Mucosa of descending colon (tissue), 3 donors: ENCODE measurements at regions not wholly inside any gene's neighbourhood (a gene's known extent, or its start where the extent isn't known, plus 50 kb on each side); places are given as distances from the start of the nearest gene placed in this dataset.

Experiments used
- ATAC-seq: fragments of 200-7000 bp; cut with Tn5 transposase; one replicate; pipeline ENCODE4 v1.9.1; 2020; ENCODE audit warnings: mild to moderate bottlenecking, moderate library complexity
- DNase-seq, 3 donors: peaks; one replicate each; pipeline ENCODE4 v3.0.0-alpha.2; 2020
- H3K36me3 ChIP-seq: fragments of 200-600 bp; one replicate; pipeline ENCODE4 v1.8.0; 2021; ENCODE audit warnings: low read depth, mild to moderate bottlenecking
- H3K4me1 ChIP-seq: fragments of 200-600 bp; one replicate; pipeline ENCODE4 v1.8.0; 2021; ENCODE audit warnings: low read depth, mild to moderate bottlenecking
- H3K4me3 ChIP-seq: fragments of 200-600 bp; one replicate; pipeline ENCODE4 v1.8.0; 2021; ENCODE audit warnings: mild to moderate bottlenecking
- H3K9me3 ChIP-seq: fragments of 200-600 bp; one replicate; pipeline ENCODE4 v1.8.0; 2021; ENCODE audit warnings: mild to moderate bottlenecking
- intact Hi-C, 2 donors: fragments of 100-400 bp; cut with DNase I in 1 of 2; cut with micrococcal nuclease in 1 of 2; formaldehyde crosslinking; loops; one replicate each; pipeline versions ENCODE4 v1.11.0 to v1.11.1; 2022; cut with DNase I, micrococcal nuclease
- TF ChIP-seq, protein P1 (sequence below): fragments of 200-600 bp; IDR thresholded peaks from one replicate; pipeline ENCODE4 v1.8.0; 2022; ENCODE audit warnings: antibody characterized with exemption, mild to moderate bottlenecking
- donor health status: DM: no; HTN: no; CAD: no; lungs with moderate emphysema.
- donor health status: DM: no; HTN: no; CAD: no.
- donor health status: DM: no; HTN: yes; CAD: no.

DNA sequence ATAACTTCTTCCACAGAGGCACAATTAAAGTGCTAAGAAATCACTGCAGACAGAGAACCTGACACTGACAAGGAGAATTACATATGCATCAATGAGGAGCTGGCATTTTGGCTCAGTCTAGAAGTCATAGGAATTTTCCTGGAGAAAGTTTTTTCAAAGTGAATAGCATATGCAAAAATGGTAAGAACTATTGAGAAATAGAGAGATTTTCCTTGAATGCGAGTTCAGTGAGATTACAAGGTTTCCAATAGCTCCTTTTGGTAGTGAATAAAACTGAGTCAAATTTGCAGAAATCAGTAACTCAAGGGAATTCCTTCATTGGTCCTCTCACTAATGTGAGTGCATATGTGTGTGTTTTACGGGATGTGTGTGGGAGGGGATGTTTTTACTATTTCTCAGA lies 557.5 kb downstream of the PPARGC1A start:
- Histone ChIP-seq H3K36me3 (no peaks in the 10 kb centered on the region), H3K9me3 (no peaks in the 10 kb centered on the region), H3K4me1 (no peaks in the 10 kb centered on the region), H3K4me3 (no peak overlapping the region)
- DNase-seq (no peak), ATAC-seq (no peak)
- intact Hi-C loops = no loop called here
- TF ChIP-seq, protein P1, sequence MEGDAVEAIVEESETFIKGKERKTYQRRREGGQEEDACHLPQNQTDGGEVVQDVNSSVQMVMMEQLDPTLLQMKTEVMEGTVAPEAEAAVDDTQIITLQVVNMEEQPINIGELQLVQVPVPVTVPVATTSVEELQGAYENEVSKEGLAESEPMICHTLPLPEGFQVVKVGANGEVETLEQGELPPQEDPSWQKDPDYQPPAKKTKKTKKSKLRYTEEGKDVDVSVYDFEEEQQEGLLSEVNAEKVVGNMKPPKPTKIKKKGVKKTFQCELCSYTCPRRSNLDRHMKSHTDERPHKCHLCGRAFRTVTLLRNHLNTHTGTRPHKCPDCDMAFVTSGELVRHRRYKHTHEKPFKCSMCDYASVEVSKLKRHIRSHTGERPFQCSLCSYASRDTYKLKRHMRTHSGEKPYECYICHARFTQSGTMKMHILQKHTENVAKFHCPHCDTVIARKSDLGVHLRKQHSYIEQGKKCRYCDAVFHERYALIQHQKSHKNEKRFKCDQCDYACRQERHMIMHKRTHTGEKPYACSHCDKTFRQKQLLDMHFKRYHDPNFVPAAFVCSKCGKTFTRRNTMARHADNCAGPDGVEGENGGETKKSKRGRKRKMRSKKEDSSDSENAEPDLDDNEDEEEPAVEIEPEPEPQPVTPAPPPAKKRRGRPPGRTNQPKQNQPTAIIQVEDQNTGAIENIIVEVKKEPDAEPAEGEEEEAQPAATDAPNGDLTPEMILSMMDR = no peak

- TF ChIP-seq, protein P1 = no peak
- DNase-seq (no peak), ATAC-seq (no peak)
- H3K4me3 ChIP-seq = no peak overlapping the region
- no peaks in the 10 kb centered on the region for H3K36me3 ChIP-seq
- intact Hi-C loops = no loop called here
- no peaks in the 10 kb centered on the region for H3K4me1 ChIP-seq
- H3K9me3 ChIP-seq = no peaks in the 10 kb centered on the region
These were observed 562.7 kb downstream of the PPARGC1A start for GRCh38 chr4:23327120-23327519.

DNA sequence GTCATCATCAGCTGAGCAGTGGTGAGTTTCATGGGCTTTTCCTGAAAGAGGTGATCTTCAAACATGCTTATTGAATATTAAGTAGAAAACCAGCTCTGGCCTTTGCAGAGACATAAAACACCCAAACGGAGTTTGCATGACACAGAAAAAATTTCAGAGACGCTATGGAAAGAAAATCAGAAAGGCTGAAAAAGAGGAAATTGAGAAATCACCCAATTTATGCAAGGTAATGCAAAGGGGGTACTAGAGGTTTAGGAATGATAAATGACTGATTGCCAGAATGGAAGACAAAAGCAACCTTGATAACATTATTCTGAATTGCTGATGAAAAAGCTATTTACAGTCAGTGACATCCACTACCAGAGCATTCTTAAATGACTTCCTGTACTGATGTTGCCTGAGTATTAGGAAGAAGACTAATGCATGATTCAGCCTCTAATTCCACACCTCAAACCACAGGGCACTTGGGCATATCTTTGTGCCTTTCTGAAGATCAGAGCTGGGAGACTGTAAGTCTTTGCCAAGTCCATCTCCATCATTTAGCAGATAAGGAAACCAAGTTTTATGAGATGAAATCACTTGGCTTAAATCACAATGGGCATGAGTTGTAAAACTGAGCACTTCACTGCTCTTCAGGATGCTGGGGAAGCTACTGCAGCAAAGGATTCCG lies 565.7 kb downstream of the PPARGC1A start:
- DNase-seq (no peak), ATAC-seq (no peak)
- H3K4me1 ChIP-seq = no peaks in the 10 kb centered on the region
- H3K9me3 ChIP-seq = no peaks in the 10 kb centered on the region
- H3K4me3 ChIP-seq = no peak overlapping the region
- TF ChIP-seq, protein P1 = no peak
- no peaks in the 10 kb centered on the region for H3K36me3 ChIP-seq
- intact Hi-C loops = no loop called here

DNA sequence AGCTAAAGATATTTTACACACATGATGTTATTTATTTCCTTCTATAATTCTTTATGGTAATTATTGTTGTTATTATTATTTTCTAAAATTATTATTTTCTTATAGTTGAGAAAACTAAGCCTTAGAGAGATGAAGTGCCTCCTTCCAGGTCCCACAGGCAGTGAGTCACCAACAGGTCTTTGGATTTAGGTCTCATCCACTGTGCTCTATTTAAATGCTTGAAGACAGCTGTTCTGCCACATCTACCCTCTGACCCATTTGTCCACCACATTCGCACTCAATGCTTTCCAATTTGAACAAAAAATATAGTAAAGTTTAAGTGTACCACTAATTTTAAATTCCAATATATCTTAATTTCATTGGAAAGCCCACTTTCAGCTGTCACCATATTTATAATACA lies 566.4 kb downstream of the PPARGC1A start:
- TF ChIP-seq, protein P1 = no peak
- Histone ChIP-seq H3K4me1 (no peaks in the 10 kb centered on the region), H3K9me3 (no peaks in the 10 kb centered on the region), H3K36me3 (no peaks in the 10 kb centered on the region), H3K4me3 (no peak overlapping the region)
- intact Hi-C loops = no loop called here
- DNase-seq = no peak
- no peak for ATAC-seq

DNA sequence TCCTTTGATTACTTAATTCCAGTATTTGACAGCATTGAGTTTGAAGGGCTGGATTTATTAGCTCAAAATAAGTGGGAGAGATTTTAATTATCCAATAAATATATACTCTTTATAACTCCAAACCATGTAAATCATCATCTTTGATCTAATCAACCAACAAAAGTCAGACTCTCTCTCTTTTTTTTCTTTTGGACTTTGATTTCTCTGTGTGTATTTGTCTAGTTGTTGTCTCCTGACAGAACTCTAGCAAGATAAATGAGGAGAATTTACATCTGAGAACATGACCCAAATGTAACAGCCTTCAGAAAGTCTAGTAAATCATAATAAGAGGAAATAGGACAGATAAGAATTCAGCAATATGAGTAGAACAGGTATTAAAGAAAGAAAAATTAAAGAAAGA lies 567.1 kb downstream of the PPARGC1A start:
- H3K9me3 ChIP-seq = no peaks in the 10 kb centered on the region
- no peak for ATAC-seq

More for the DNA sequence above, 567.1 kb downstream of the PPARGC1A start:
- Histone ChIP-seq H3K4me3 (no peak overlapping the region), H3K36me3 (no peaks in the 10 kb centered on the region), H3K4me1 (no peaks in the 10 kb centered on the region)
- no peak for DNase-seq
- TF ChIP-seq, protein P1 = no peak
- intact Hi-C loops = no loop called here
